GM21526 (cell line): ENCODE measurements at regions not wholly inside any gene's neighbourhood (a gene's known extent, or its start where the extent isn't known, plus 50 kb on each side); places are given as distances from the start of the nearest gene placed in this dataset.

Source experiments
- ATAC-seq: cut with Tn5 transposase; IDR thresholded peaks from one replicate; pipeline ENCODE4 v1.9.1; 2021; ENCODE audit warnings: moderate library complexity; ENCODE audit not compliant: unreplicated experiment, low FRiP score

- no peak for ATAC-seq
Measured at GRCh38 chr3:104816716-104817115, 550.0 kb upstream of the ALCAM start.

- no peak for ATAC-seq
Measured at GRCh38 chr3:104819333-104819732, 547.4 kb upstream of the ALCAM start.

GRCh38 chr3:104820959-104821358, 545.8 kb upstream of the ALCAM start:
- no peak for ATAC-seq

GRCh38 chr3:104825116-104825515, 541.6 kb upstream of the ALCAM start:
- no peak for ATAC-seq

- ATAC-seq, result no peak
Measured at GRCh38 chr3:104831071-104831470, 535.6 kb upstream of the ALCAM start.

GRCh38 chr3:104832530-104832929, 534.2 kb upstream of the ALCAM start:
- ATAC-seq, result no peak

GRCh38 chr3:104835376-104835775, 531.3 kb upstream of the ALCAM start:
- ATAC-seq, result no peak

- ATAC-seq, result no peak
Measured at GRCh38 chr3:104846270-104846669, 520.4 kb upstream of the ALCAM start.

GRCh38 chr3:104849070-104849469, 517.6 kb upstream of the ALCAM start:
- ATAC-seq, result no peak

- ATAC-seq, result no peak
Measured at GRCh38 chr3:104854468-104854867, 512.2 kb upstream of the ALCAM start.

GRCh38 chr3:104855702-104856101, 511.0 kb upstream of the ALCAM start:
- ATAC-seq, result no peak

- ATAC-seq, result no peak
Measured at GRCh38 chr3:104856741-104857140, 510.0 kb upstream of the ALCAM start.

GRCh38 chr3:104868291-104868690, 498.4 kb upstream of the ALCAM start:
- no peak for ATAC-seq

- ATAC-seq, result no peak
Measured at GRCh38 chr3:104870276-104870675, 496.4 kb upstream of the ALCAM start.

GRCh38 chr3:104873331-104873730, 493.4 kb upstream of the ALCAM start:
- ATAC-seq, result no peak

- no peak for ATAC-seq
Measured at GRCh38 chr3:104878395-104878794, 488.3 kb upstream of the ALCAM start.

GRCh38 chr3:104879919-104880318, 486.8 kb upstream of the ALCAM start:
- no peak for ATAC-seq

GRCh38 chr3:104885214-104885814, 481.4 kb upstream of the ALCAM start:
- ATAC-seq, result no peak

- no peak for ATAC-seq
Measured at GRCh38 chr3:104886220-104886995, 480.3 kb upstream of the ALCAM start.

- ATAC-seq, result no peak
Measured at GRCh38 chr3:104887069-104887468, 479.6 kb upstream of the ALCAM start.

GRCh38 chr3:104887619-104888018, 479.1 kb upstream of the ALCAM start:
- no peak for ATAC-seq

- no peak for ATAC-seq
Measured at GRCh38 chr3:104892044-104892443, 474.7 kb upstream of the ALCAM start.
